AG09309 (cell line): ENCODE measurements at regions not wholly inside any gene's neighbourhood (a gene's known extent, or its start where the extent isn't known, plus 50 kb on each side); places are given as distances from the start of the nearest gene placed in this dataset.
"Not testable (repeated sequence)": the region's sequence is repeated elsewhere in the genome, so short reads cannot be mapped to it uniquely, and the experiment has no call there.

ENCODE experiments used
- DNase-seq: peaks from one replicate; pipeline ENCODE4 v3.0.0-alpha.2; 2010; ENCODE audit warnings: low read depth
- H3K4me3 ChIP-seq: 2 replicates; pipeline ENCODE4 v1.5.1; 2011; ENCODE audit warnings: mild to moderate bottlenecking, low read depth, low read length, moderate library complexity; ENCODE audit not compliant: control insufficient read depth
- CTCF ChIP-seq: IDR thresholded peaks from 2 replicates; pipeline ENCODE4 v1.5.1; 2011; ENCODE audit warnings: mild to moderate bottlenecking, low read depth, low read length, inconsistent platforms; ENCODE audit not compliant: insufficient read depth, control insufficient read depth; ENCODE audit errors: missing control alignments

- no peak for TF ChIP-seq CTCF
- DNase-seq, result no peak
- H3K4me3 ChIP-seq, result no peak overlapping the region
These were observed 70.0 kb upstream of the WDR72 start for GRCh38 chr15:53829471-53829870.

DNA sequence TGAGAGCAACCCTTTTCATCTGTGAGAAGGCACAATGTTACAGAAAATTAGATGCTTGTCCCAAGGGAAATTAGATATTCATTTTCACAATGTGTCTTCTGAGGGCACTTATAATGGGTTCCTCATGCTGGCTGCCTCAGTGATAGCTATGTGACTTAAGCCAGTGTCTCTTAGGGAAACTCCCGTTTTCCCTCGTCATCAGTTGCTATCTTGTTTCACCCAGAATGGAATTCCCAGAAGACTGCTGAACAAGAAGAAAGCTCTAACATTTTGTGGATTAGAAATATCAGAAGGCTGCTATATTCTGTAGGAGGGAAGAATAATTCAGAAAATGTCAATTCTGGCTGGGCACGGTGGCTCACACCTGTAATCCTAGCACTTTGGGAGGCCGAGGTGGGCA lies 67.9 kb upstream of the WDR72 start:
- no peak for TF ChIP-seq CTCF
- no peak overlapping the region for H3K4me3 ChIP-seq
- DNase-seq, result no peak

- no peak for DNase-seq
- no peak overlapping the region for H3K4me3 ChIP-seq
- no peak for TF ChIP-seq CTCF
These were observed 52.1 kb upstream of the WDR72 start for GRCh38 chr15:53811530-53811929.

DNA sequence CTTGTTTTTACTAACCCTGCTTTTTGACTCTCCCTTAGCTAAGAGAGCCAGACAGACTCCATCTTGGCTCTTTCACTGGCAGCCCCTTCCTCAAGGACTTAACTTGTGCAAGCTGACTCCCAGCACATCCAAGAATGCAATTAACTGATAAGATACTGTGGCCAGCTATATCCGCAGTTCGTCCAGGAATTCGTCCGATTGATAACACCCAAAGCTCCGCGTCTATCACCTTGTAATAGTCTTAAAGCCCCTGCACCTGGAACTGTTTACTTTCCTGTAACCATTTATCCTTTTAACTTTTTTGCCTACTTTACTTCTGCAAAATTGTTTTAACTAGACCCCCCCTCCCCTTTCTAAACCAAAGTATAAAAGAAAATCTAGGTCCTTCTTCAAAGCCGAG lies 50.8 kb upstream of the WDR72 start:
- not testable (repeated sequence) for H3K4me3 ChIP-seq, DNase-seq
